NOMO-1 (cell line): ENCODE measurements at regions not wholly inside any gene's neighbourhood (a gene's known extent, or its start where the extent isn't known, plus 50 kb on each side); places are given as distances from the start of the nearest gene placed in this dataset.

Experiments used
- DNase-seq, 2 experiments: peaks; one replicate each; lab custom pipeline; 2025; ENCODE audit not compliant: unreplicated experiment in 2 of 2; lab: John Stamatoyannopoulos, UW

GRCh38 chr9:119101048-119101447 lies 268.2 kb downstream of the BRINP1 start:
- DNase-seq = no peak

GRCh38 chr9:119114681-119115080 lies 254.6 kb downstream of the BRINP1 start:
- no peak for DNase-seq
